Calu3 (cell line): ENCODE measurements at regions not wholly inside any gene's neighbourhood (a gene's known extent, or its start where the extent isn't known, plus 50 kb on each side); places are given as distances from the start of the nearest gene placed in this dataset.

Source experiments
- BruUV-seq: library from RNA; stranded (reverse); fragments of 400-500 nt; replicated peaks from 2 replicates; lab custom pipeline; 2021; lab: Mats Ljungman, UMichigan
- CTCF ChIA-PET: fragments of 300-600 bp; sonication (Branson Sonifier 250); formaldehyde crosslinking; loops from one replicate; lab custom pipeline; 2022; ENCODE audit warnings: antibody characterized with exemption; lab: Charles Lee
- DNase-seq: peaks from one replicate; pipeline ENCODE4 v3.0.0; 2022
- H3K27ac Mint-ChIP-seq: one replicate; pipeline ENCODE4 v1.8.0; 2022; ENCODE audit warnings: mixed read lengths; ENCODE audit not compliant: unreplicated experiment
- H3K27me3 Mint-ChIP-seq: one replicate; pipeline ENCODE4 v1.8.0; 2022; ENCODE audit warnings: mixed read lengths; ENCODE audit not compliant: unreplicated experiment
- H3K36me3 Mint-ChIP-seq: one replicate; pipeline ENCODE4 v1.8.0; 2022; ENCODE audit warnings: mild to moderate bottlenecking, moderate library complexity, mixed read lengths; ENCODE audit not compliant: insufficient read depth, unreplicated experiment
- H3K4me1 Mint-ChIP-seq: one replicate; pipeline ENCODE4 v1.8.0; 2022; ENCODE audit warnings: mild to moderate bottlenecking, low read depth, mixed read lengths; ENCODE audit not compliant: unreplicated experiment
- H3K4me3 Mint-ChIP-seq: one replicate; pipeline ENCODE4 v1.8.0; 2022; ENCODE audit warnings: mild to moderate bottlenecking, low read depth, moderate library complexity, mixed read lengths; ENCODE audit not compliant: unreplicated experiment
- H3K9me3 Mint-ChIP-seq: one replicate; pipeline ENCODE4 v1.8.0; 2022; ENCODE audit warnings: low read depth, mixed read lengths; ENCODE audit not compliant: unreplicated experiment
- intact Hi-C: fragments of 100-400 bp; cut with micrococcal nuclease; formaldehyde crosslinking; loops from one replicate; pipeline ENCODE4 v1.10.0; 2022; ENCODE audit not compliant: unreplicated experiment
- TF ChIP-seq, protein P1 (sequence below): fragments of 200-600 bp; IDR thresholded peaks from one replicate; pipeline ENCODE4 v1.8.0; 2022; ENCODE audit warnings: antibody characterized with exemption; ENCODE audit not compliant: unreplicated experiment

DNA sequence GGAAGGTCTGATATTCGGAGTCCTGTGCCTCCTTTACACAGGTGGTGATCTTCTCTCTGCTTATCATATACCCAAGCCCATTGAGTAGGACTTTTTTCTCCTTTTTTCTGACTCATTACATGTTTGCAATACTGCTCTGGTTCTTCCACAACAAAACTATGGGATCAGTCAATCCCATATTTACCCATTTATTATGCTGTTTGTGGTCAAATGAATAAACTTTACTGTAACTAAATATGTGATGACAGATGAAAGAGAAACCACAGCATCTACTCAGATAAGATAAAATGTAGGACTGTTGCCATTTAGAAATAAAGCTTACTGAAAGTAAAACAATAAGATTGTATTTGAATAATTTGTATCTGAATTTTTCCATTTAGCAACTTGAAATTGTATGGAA lies 958.7 kb upstream of the FAT3 start:
- Mint-ChIP-seq H3K27me3 (no peaks in the 10 kb centered on the region), H3K4me1 (no peaks in the 10 kb centered on the region), H3K9me3 (no peaks in the 10 kb centered on the region), H3K36me3 (no peaks in the 10 kb centered on the region), H3K27ac (no peak overlapping the region), H3K4me3 (no peak overlapping the region)
- BruUV-seq = no TSS peak
- CTCF ChIA-PET = no interaction called here
- intact Hi-C loops = no loop called here
- TF ChIP-seq, protein P1, sequence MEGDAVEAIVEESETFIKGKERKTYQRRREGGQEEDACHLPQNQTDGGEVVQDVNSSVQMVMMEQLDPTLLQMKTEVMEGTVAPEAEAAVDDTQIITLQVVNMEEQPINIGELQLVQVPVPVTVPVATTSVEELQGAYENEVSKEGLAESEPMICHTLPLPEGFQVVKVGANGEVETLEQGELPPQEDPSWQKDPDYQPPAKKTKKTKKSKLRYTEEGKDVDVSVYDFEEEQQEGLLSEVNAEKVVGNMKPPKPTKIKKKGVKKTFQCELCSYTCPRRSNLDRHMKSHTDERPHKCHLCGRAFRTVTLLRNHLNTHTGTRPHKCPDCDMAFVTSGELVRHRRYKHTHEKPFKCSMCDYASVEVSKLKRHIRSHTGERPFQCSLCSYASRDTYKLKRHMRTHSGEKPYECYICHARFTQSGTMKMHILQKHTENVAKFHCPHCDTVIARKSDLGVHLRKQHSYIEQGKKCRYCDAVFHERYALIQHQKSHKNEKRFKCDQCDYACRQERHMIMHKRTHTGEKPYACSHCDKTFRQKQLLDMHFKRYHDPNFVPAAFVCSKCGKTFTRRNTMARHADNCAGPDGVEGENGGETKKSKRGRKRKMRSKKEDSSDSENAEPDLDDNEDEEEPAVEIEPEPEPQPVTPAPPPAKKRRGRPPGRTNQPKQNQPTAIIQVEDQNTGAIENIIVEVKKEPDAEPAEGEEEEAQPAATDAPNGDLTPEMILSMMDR = no peak
- no peak for DNase-seq

DNA sequence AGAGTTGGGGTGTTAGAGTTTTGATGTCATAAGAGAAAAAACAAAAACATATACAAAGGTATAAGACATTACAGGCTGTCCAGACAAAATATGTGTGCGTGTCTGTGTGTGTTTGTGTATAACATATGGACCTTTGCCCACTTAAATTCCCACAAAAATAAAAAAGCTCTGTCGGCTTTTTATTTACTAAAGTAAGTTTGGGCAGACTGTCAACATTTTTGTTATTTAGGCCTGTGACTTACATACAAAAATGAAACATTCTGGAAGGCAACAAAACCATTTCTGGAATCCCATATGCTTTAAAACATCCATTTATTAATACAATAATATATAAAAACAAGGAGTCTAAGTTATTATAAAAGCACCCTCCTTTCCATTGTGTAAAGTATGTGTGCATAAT lies 960.1 kb upstream of the FAT3 start:
- TF ChIP-seq, protein P1 = no peak
- no peak overlapping the region for H3K4me3 Mint-ChIP-seq
- no peak overlapping the region for H3K27ac Mint-ChIP-seq
- H3K27me3 Mint-ChIP-seq = no peaks in the 10 kb centered on the region
- CTCF ChIA-PET = no interaction called here
- H3K9me3 Mint-ChIP-seq = no peaks in the 10 kb centered on the region
- BruUV-seq = no TSS peak
- no peaks in the 10 kb centered on the region for H3K36me3 Mint-ChIP-seq
- H3K4me1 Mint-ChIP-seq = no peaks in the 10 kb centered on the region
- DNase-seq = no peak
- intact Hi-C loops = no loop called here

DNA sequence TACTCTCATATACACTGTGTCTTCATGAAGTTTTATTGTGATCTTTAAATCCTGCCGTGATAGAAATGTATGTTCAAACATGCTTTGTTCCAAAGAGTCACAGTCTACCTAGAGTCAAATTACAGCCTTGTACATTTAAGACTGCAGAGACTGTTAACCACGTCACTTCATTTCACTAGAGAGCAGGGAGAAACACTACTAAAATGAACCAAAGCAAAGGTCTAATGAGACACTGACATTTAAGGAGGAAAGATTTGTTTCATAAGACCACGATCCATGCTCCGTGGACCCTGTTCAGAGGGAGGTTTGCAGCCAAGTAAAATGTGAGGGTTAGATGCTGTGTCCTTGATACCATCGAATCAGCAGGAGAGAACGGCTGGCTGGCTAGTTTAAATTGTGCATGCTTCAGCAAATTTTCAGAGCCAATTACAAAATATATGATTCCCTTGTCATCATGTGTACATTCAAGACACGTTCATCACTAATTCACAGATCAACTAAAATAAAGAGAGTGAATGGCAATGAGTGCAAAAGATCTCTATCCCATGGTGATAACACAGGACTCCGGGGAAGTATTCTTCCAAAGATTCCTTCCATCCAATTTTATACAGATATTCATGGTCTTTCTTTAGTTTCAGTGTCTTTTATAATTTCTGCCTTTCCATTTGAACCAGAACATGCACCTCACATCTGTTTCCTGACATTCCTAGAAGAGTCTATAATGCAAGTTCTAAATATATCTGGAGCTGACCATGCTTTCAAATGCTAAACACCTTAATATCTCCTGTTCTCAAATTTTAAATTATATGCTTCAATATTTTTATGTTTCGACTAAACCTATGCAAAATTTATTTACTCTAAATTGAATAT lies 960.9 kb upstream of the FAT3 start:
- Mint-ChIP-seq H3K4me1 (no peaks in the 10 kb centered on the region), H3K4me3 (no peak overlapping the region), H3K27ac (no peak overlapping the region), H3K36me3 (no peaks in the 10 kb centered on the region), H3K27me3 (no peaks in the 10 kb centered on the region), H3K9me3 (no peaks in the 10 kb centered on the region)
- CTCF ChIA-PET = no interaction called here
- DNase-seq = no peak
- TF ChIP-seq, protein P1 = no peak
- BruUV-seq = no TSS peak
- intact Hi-C loops = no loop called here

DNA sequence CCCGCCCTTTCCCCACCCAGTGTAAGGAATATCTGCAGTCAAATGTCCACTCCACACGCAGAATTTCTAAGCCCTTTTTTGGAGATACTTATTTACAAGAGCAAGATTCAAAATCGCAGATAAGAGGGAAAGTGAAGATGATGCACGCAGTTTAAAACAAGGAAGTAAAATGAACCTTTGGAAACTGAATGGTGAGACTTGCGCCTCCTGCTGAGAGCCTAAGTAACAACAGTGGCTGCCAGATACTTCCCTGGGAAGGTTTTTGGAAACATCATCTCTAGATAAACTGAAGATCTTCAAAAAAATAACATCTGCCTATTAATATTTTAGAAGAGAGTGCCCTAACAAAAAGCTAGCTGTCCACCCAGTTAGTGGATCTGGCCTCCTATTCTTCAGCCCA lies 963.1 kb upstream of the FAT3 start:
- intact Hi-C loops = no loop called here
- TF ChIP-seq, protein P1 = no peak
- no peaks in the 10 kb centered on the region for H3K9me3 Mint-ChIP-seq
- DNase-seq = no peak
- no peaks in the 10 kb centered on the region for H3K27me3 Mint-ChIP-seq
- no peaks in the 10 kb centered on the region for H3K36me3 Mint-ChIP-seq
- H3K4me1 Mint-ChIP-seq = no peaks in the 10 kb centered on the region
- no TSS peak for BruUV-seq
- no peak overlapping the region for H3K27ac Mint-ChIP-seq
- H3K4me3 Mint-ChIP-seq = no peak overlapping the region
- CTCF ChIA-PET = no interaction called here
